Body of pancreas (tissue), 4 donors: ENCODE measurements at regions not wholly inside any gene's neighbourhood (a gene's known extent, or its start where the extent isn't known, plus 50 kb on each side); places are given as distances from the start of the nearest gene placed in this dataset.

ENCODE experiments used
- CTCF ChIP-seq, 7 experiments: fragments of 450-650 bp in 4 of 7; fragments of 200-600 bp in 3 of 7; sonication (generic) in 3 of 7; IDR thresholded peaks; one replicate each; pipeline ENCODE4 v1.5.1; 2016 to 2019; ENCODE audit warnings: antibody characterized with exemption in 7 of 7
- POLR2A ChIP-seq, 3 donors: fragments of 450-650 bp; IDR thresholded peaks; one replicate each; pipeline ENCODE4 v1.6.1; 2016; ENCODE audit warnings: antibody characterized with exemption in 3 of 3, mild to moderate bottlenecking in 2 of 3

DNA sequence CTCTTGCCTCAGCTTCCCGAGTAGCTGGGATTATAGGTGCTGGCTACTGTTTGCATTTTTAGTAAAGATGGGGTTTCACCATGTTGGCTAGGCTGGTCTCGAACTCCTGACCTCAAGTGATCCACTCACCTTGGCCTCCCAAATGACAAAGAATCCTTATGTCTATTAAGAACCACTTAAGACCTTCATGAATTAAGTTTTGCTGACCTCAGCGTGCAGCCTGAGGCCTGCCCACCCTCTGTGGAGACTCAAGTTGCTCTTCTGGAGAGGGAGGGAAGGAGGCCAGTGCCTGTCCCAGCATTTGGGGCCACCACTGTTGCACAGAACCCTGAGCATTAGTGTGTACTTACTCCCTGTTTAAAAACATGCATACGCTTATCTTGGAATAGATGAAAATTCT, 313.3 kb downstream of the FGF9 start:
- TF ChIP-seq CTCF (IDR thresholded peaks at IDR 0.05) (no peak), POLR2A (IDR thresholded peaks at IDR 0.05) (no peak)
